NCI-H2081 (cell line): ENCODE measurements at regions not wholly inside any gene's neighbourhood (a gene's known extent, or its start where the extent isn't known, plus 50 kb on each side); places are given as distances from the start of the nearest gene placed in this dataset.
"Not testable (repeated sequence)": the region's sequence is repeated elsewhere in the genome, so short reads cannot be mapped to it uniquely, and the experiment has no call there.

Experiments used
- DNase-seq, 2 experiments: peaks; one replicate each; lab custom pipeline; 2025; lab: John Stamatoyannopoulos, UW

GRCh38 chr1:229924639-229925038 lies 142.4 kb upstream of the GALNT2 start:
- DNase-seq: no peak

GRCh38 chr1:229928767-229929166 lies 138.3 kb upstream of the GALNT2 start:
- no peak for DNase-seq

- not testable (repeated sequence) for DNase-seq
Observed at GRCh38 chr1:229931751-229932150, 135.3 kb upstream of the GALNT2 start.

GRCh38 chr1:229935157-229935556 lies 131.9 kb upstream of the GALNT2 start:
- DNase-seq: not testable (repeated sequence)

- DNase-seq: no peak
Observed at GRCh38 chr1:229938551-229938950, 128.5 kb upstream of the GALNT2 start.

- no peak for DNase-seq
Observed at GRCh38 chr1:229940684-229941083, 126.4 kb upstream of the GALNT2 start.

- DNase-seq: no peak
Observed at GRCh38 chr1:229941160-229941559, 125.9 kb upstream of the GALNT2 start.

GRCh38 chr1:229941831-229942230 lies 125.2 kb upstream of the GALNT2 start:
- peak in 1 of 2 experiments; percentile 26 for DNase-seq

- peak; percentile 54 to 85 for DNase-seq
Observed at GRCh38 chr1:229942501-229942900, 124.5 kb upstream of the GALNT2 start.

- DNase-seq: no peak
Observed at GRCh38 chr1:229943148-229943714, 123.8 kb upstream of the GALNT2 start.

GRCh38 chr1:229943988-229944743 lies 122.9 kb upstream of the GALNT2 start:
- no peak for DNase-seq

GRCh38 chr1:229945795-229946194 lies 121.2 kb upstream of the GALNT2 start:
- no peak for DNase-seq

- DNase-seq: no peak
Observed at GRCh38 chr1:229947968-229948367, 119.1 kb upstream of the GALNT2 start.

- no peak for DNase-seq
Observed at GRCh38 chr1:229948438-229948837, 118.6 kb upstream of the GALNT2 start.

GRCh38 chr1:229949500-229949899 lies 117.5 kb upstream of the GALNT2 start:
- DNase-seq: no peak

- peak; percentile 48 to 49 for DNase-seq
Observed at GRCh38 chr1:229950020-229950419, 117.0 kb upstream of the GALNT2 start.

GRCh38 chr1:229950908-229951307 lies 116.1 kb upstream of the GALNT2 start:
- no peak for DNase-seq

- DNase-seq: no peak
Observed at GRCh38 chr1:229951856-229952534, 115.0 kb upstream of the GALNT2 start.

- no peak for DNase-seq
Observed at GRCh38 chr1:229952670-229953520, 114.1 kb upstream of the GALNT2 start.

- no peak for DNase-seq
Observed at GRCh38 chr1:229953736-229954326, 113.2 kb upstream of the GALNT2 start.

- DNase-seq: no peak
Observed at GRCh38 chr1:229964281-229964680, 102.8 kb upstream of the GALNT2 start.

GRCh38 chr1:229970714-229971113 lies 96.3 kb upstream of the GALNT2 start:
- no peak for DNase-seq
